ENCODE measurements at regions not wholly inside any gene's neighbourhood (a gene's known extent, or its start where the extent isn't known, plus 50 kb on each side); places are given as distances from the start of the nearest gene placed in this dataset.

- no peak overlapping the region for H3K18ac ChIP-seq (ENCODE audit: insufficient read length, low read depth, low read length)
- H3K14ac ChIP-seq (ENCODE audit: insufficient read depth, low read length): no peak overlapping the region
- no peaks in the 10 kb centered on the region for H3K36me3 Mint-ChIP-seq (ENCODE audit: insufficient read depth in 1 of 3, low read depth in 3 of 3)
- H3K27me3 ChIP-seq (ENCODE audit: insufficient read depth, low read length): no peaks in the 10 kb centered on the region
- H3K79me1 ChIP-seq (ENCODE audit: insufficient read depth, low read depth, low read length, poor library complexity, severe bottlenecking): no peaks in the 10 kb centered on the region
- no peak for TF ChIP-seq CTCF (conservative IDR thresholded peaks at IDR 0.05)
- no peak overlapping the region for H3K56ac ChIP-seq (ENCODE audit: insufficient read length, low read depth, low read length)
- no peaks in the 10 kb centered on the region for H3K79me2 ChIP-seq (ENCODE audit: insufficient read depth, low read length)
- no peak overlapping the region for H3K4ac ChIP-seq (ENCODE audit: low read depth, low read length)
- H4K5ac ChIP-seq (ENCODE audit: insufficient read length, low read depth, low read length): no peak overlapping the region
- no peak overlapping the region for H2AK5ac ChIP-seq (ENCODE audit: insufficient read length, low read length)
- no peak overlapping the region for H2AFZ ChIP-seq (ENCODE audit: low read length)
- no CpG with 5 or more reads among the region's 1 CpG for WGBS (ENCODE audit: extremely low coverage, insufficient read length, low lambda C conversion rate)
- no peaks in the 10 kb centered on the region for H3K9me3 ChIP-seq (ENCODE audit: control insufficient read depth, low read depth, low read length)
- no peak overlapping the region for H2BK15ac ChIP-seq (ENCODE audit: low read depth, low read length)
- no peaks in the 10 kb centered on the region for H3K4me1 ChIP-seq (ENCODE audit: insufficient read depth, low read length)
- no peak for DNase-seq
- no peak overlapping the region for H2BK5ac ChIP-seq (ENCODE audit: insufficient read length, low read length)
- no peaks in the 10 kb centered on the region for H3K4me1 Mint-ChIP-seq
- no peaks in the 10 kb centered on the region for H3K27me3 Mint-ChIP-seq (ENCODE audit: low read depth)
- H3K23me2 ChIP-seq (ENCODE audit: insufficient read length, low read depth, low read length, poor library complexity, severe bottlenecking): no peaks in the 10 kb centered on the region
- H4K20me1 ChIP-seq (ENCODE audit: control insufficient read depth, insufficient read depth, insufficient read length): no peaks in the 10 kb centered on the region
- H3K27ac ChIP-seq (ENCODE audit: insufficient read length, low read depth, low read length): no peak overlapping the region
- no peaks in the 10 kb centered on the region for H3K9me3 Mint-ChIP-seq
- H2BK120ac ChIP-seq (ENCODE audit: low read depth, low read length, poor library complexity, severe bottlenecking): no peak overlapping the region
- no peak overlapping the region for H3K4me2 ChIP-seq (ENCODE audit: insufficient read depth, insufficient read length, low read length)
- H3K27ac Mint-ChIP-seq: no peak overlapping the region
- no peak overlapping the region for H2BK20ac ChIP-seq (ENCODE audit: low read depth, low read length, poor library complexity, severe bottlenecking)
- H3T11ph ChIP-seq (ENCODE audit: low read length): no peak overlapping the region
- no peak overlapping the region for H2BK12ac ChIP-seq (ENCODE audit: insufficient read length, low read depth, low read length)
- no peak overlapping the region for H4K8ac ChIP-seq (replicated peaks; ENCODE audit: insufficient read length, low read depth, low read length)
- H3K4me3 Mint-ChIP-seq: no peak overlapping the region
- no peak overlapping the region for H3K23ac ChIP-seq (ENCODE audit: insufficient read length, low read depth, low read length)
- H4K91ac ChIP-seq (ENCODE audit: insufficient read length, low read depth, low read length): no peak overlapping the region
- no peak overlapping the region for H3K9ac ChIP-seq (ENCODE audit: extremely low read depth, insufficient read length, low read length)
These were observed 96.1 kb downstream of the PCDH10 start for GRCh38 chr4:133245226-133245625.

Measured in H9 (cell line).